ENCODE measurements at regions not wholly inside any gene's neighbourhood (a gene's known extent, or its start where the extent isn't known, plus 50 kb on each side); places are given as distances from the start of the nearest gene placed in this dataset.
"Not testable (repeated sequence)": the region's sequence is repeated elsewhere in the genome, so short reads cannot be mapped to it uniquely, and the experiment has no call there.

DNA sequence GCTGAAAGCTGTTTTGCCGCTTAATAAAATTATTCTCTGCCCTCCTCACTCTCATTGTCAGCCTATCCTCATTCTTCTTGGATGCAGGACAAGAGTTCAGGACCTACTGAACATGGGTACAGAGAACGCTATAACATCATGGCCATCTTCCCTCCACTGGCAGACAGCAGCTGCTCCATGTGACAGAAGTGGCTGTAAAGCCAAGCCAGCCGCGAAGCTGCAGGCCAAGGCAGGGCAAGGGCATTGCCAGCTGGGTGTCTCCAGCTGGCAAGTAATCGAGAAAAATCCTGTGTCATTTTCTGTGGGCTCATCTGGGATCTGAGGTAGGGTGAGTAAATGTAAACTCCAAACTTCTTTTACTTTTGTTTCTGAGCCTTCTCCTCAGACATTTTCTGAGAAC is 84.8 kb downstream of the SLC25A46 start:
- no peaks in the 10 kb centered on the region for H3K27me3 ChIP-seq (ENCODE audit: control insufficient read depth, low read length)
- no peaks in the 10 kb centered on the region for H3K9me3 ChIP-seq (ENCODE audit: control insufficient read depth, insufficient read depth, low read length)
- TF ChIP-seq EZH2phosphoT487 (IDR thresholded peaks at IDR 0.05; ENCODE audit: borderline replicate concordance, low read length): no peak
- TF ChIP-seq, protein P1, sequence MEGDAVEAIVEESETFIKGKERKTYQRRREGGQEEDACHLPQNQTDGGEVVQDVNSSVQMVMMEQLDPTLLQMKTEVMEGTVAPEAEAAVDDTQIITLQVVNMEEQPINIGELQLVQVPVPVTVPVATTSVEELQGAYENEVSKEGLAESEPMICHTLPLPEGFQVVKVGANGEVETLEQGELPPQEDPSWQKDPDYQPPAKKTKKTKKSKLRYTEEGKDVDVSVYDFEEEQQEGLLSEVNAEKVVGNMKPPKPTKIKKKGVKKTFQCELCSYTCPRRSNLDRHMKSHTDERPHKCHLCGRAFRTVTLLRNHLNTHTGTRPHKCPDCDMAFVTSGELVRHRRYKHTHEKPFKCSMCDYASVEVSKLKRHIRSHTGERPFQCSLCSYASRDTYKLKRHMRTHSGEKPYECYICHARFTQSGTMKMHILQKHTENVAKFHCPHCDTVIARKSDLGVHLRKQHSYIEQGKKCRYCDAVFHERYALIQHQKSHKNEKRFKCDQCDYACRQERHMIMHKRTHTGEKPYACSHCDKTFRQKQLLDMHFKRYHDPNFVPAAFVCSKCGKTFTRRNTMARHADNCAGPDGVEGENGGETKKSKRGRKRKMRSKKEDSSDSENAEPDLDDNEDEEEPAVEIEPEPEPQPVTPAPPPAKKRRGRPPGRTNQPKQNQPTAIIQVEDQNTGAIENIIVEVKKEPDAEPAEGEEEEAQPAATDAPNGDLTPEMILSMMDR (IDR thresholded peaks at IDR 0.05; ENCODE audit: low read depth, low read length, poor library complexity, severe bottlenecking): no peak
- no peak overlapping the region for H3K4me2 ChIP-seq (ENCODE audit: low read length)
- no peaks in the 10 kb centered on the region for H3K9me2 ChIP-seq (replicated peaks; ENCODE audit: control insufficient read depth, low read length)
- no peaks in the 10 kb centered on the region for H3K4me1 ChIP-seq (ENCODE audit: control insufficient read depth, low read length)
- H3K27ac ChIP-seq (ENCODE audit: low read depth, low read length): no peak overlapping the region
- no peaks in the 10 kb centered on the region for H3K79me2 ChIP-seq (ENCODE audit: control insufficient read depth, low read length)
- H4K20me1 ChIP-seq (ENCODE audit: control insufficient read depth, insufficient read depth, low read depth, low read length): no peaks in the 10 kb centered on the region
- H3K4me3 ChIP-seq (ENCODE audit: low read length): no peak overlapping the region
- no peaks in the 10 kb centered on the region for H3K36me3 ChIP-seq (ENCODE audit: control insufficient read depth, low read length)
- no peaks in the 10 kb centered on the region for H3F3A ChIP-seq (ENCODE audit: control insufficient read depth, insufficient read depth)

GRCh38 chr5:110824936-110825441 is 86.2 kb downstream of the SLC25A46 start:
- Histone ChIP-seq H3K27me3 (ENCODE audit: control insufficient read depth, low read length) (no peaks in the 10 kb centered on the region), H3K27ac (ENCODE audit: low read depth, low read length) (no peak overlapping the region), H3K79me2 (ENCODE audit: control insufficient read depth, low read length) (no peaks in the 10 kb centered on the region), H3K9me3 (ENCODE audit: control insufficient read depth, insufficient read depth, low read length) (peaks cover 3% of the 10 kb centered on the region; the same call in 1 of the 2 replicates), H3K4me3 (ENCODE audit: low read length) (no peak overlapping the region), H3K4me1 (ENCODE audit: control insufficient read depth, low read length) (no peaks in the 10 kb centered on the region), H3K36me3 (ENCODE audit: control insufficient read depth, low read length) (no peaks in the 10 kb centered on the region), H3F3A (ENCODE audit: control insufficient read depth, insufficient read depth) (no peaks in the 10 kb centered on the region), H3K9me2 (replicated peaks; ENCODE audit: control insufficient read depth, low read length) (no peaks in the 10 kb centered on the region), H4K20me1 (ENCODE audit: control insufficient read depth, insufficient read depth, low read depth, low read length) (no peaks in the 10 kb centered on the region), H3K4me2 (ENCODE audit: low read length) (no peak overlapping the region)
- no peak for TF ChIP-seq EZH2phosphoT487 (IDR thresholded peaks at IDR 0.05; ENCODE audit: borderline replicate concordance, low read length)
- TF ChIP-seq, protein P1 (IDR thresholded peaks at IDR 0.05; ENCODE audit: low read depth, low read length, poor library complexity, severe bottlenecking): no peak

DNA sequence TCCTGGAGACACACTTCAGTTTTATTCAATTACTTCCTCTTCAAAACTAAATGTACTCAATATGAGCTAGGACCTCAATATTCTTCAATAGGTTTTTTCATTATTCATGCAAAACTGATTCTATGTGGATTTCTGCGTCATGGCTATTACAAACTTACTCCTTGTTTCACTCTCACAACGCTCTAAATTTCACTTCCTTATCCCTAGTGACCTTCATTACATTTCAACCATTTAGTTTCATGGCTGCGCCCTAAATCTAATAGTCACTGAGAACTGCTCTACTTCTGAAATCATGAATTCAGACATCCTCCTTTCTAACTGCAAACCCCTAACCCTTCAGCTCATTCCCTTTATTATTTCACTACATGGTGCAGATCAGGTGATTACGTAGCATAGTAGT is 93.9 kb downstream of the SLC25A46 start:
- TF ChIP-seq, protein P1 (IDR thresholded peaks at IDR 0.05; ENCODE audit: low read depth, low read length, poor library complexity, severe bottlenecking): no peak
- TF ChIP-seq EZH2phosphoT487 (IDR thresholded peaks at IDR 0.05; ENCODE audit: borderline replicate concordance, low read length): no peak

GRCh38 chr5:110834933-110835332 is 96.1 kb downstream of the SLC25A46 start:
- H3K4me1 ChIP-seq (ENCODE audit: control insufficient read depth, low read length); H4K20me1 ChIP-seq (ENCODE audit: control insufficient read depth, insufficient read depth, low read depth, low read length); H3K4me3 ChIP-seq (ENCODE audit: low read length); H3K27ac ChIP-seq (ENCODE audit: low read depth, low read length); H3K36me3 ChIP-seq (ENCODE audit: control insufficient read depth, low read length); H3K9me2 ChIP-seq (replicated peaks; ENCODE audit: control insufficient read depth, low read length); H3K9me3 ChIP-seq (ENCODE audit: control insufficient read depth, insufficient read depth, low read length); H3F3A ChIP-seq (ENCODE audit: control insufficient read depth, insufficient read depth); H3K79me2 ChIP-seq (ENCODE audit: control insufficient read depth, low read length); H3K27me3 ChIP-seq (ENCODE audit: control insufficient read depth, low read length); H3K4me2 ChIP-seq (ENCODE audit: low read length): not testable (repeated sequence)

More for the DNA sequence above, 93.9 kb downstream of the SLC25A46 start:
- H3K9me3 ChIP-seq (ENCODE audit: control insufficient read depth, insufficient read depth, low read length): peaks cover 3% of the 10 kb centered on the region; the same call in 1 of the 2 replicates
- no peaks in the 10 kb centered on the region for H3K79me2 ChIP-seq (ENCODE audit: control insufficient read depth, low read length)
- no peaks in the 10 kb centered on the region for H3K4me1 ChIP-seq (ENCODE audit: control insufficient read depth, low read length)
- no peak overlapping the region for H3K4me3 ChIP-seq (ENCODE audit: low read length)
- H3K27me3 ChIP-seq (ENCODE audit: control insufficient read depth, low read length): no peaks in the 10 kb centered on the region
- H3K9me2 ChIP-seq (replicated peaks; ENCODE audit: control insufficient read depth, low read length): no peaks in the 10 kb centered on the region
- no peak overlapping the region for H3K4me2 ChIP-seq (ENCODE audit: low read length)
- no peaks in the 10 kb centered on the region for H3K36me3 ChIP-seq (ENCODE audit: control insufficient read depth, low read length)
- no peak overlapping the region for H3K27ac ChIP-seq (ENCODE audit: low read depth, low read length)
- H3F3A ChIP-seq (ENCODE audit: control insufficient read depth, insufficient read depth): no peaks in the 10 kb centered on the region
- no peaks in the 10 kb centered on the region for H4K20me1 ChIP-seq (ENCODE audit: control insufficient read depth, insufficient read depth, low read depth, low read length)
